ENCODE measurements at regions not wholly inside any gene's neighbourhood (a gene's known extent, or its start where the extent isn't known, plus 50 kb on each side); places are given as distances from the start of the nearest gene placed in this dataset.

DNA sequence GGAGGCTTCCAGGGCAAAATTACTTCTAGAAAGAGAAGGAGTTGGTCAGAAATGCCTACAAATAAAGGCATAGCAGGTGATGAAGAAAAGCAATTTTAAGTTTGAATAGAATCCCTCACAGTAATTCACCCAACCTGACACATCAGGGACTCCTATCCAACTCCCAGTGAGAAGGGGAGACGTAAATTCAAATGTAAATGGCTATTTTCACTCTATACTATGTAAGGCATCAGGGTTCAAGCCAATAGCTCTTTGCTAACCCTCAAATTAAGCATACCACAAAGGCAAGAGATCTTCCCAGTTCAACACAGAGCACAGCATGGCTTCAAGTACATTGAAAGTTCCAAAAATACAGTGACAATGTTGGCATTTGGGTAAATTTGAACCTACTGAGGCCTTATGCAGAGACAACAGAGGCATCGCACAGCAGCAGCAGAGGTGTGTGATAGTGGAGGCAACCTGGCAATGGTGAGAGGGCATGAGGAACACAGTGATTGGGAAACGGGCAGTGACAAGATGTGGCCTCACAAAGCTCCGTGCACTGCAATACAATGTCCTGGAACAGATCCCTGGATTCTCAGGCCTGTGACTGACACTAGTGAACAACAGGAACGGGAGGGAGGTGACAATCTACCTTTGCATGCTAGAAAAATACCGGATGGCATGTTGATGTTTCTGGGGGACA is 95.7 kb downstream of the VSTM2A start:
- Histone ChIP-seq H3K4me3 (no peak overlapping the region), H3K27ac (no peak overlapping the region), H3K36me3 (no peaks in the 10 kb centered on the region), H3K27me3 (no peaks in the 10 kb centered on the region), H3K4me1 (no peaks in the 10 kb centered on the region), H3K9me3 (no peaks in the 10 kb centered on the region)
- in situ Hi-C loops (cut with MboI; ENCODE audit: low sequenced_read_pairs in 4 of 4) (no loop called here), intact Hi-C loops (cut with DNase I; ENCODE audit: low total_unique reads) (no loop called here)
- no peak for DNase-seq
- TF ChIP-seq, protein P1, sequence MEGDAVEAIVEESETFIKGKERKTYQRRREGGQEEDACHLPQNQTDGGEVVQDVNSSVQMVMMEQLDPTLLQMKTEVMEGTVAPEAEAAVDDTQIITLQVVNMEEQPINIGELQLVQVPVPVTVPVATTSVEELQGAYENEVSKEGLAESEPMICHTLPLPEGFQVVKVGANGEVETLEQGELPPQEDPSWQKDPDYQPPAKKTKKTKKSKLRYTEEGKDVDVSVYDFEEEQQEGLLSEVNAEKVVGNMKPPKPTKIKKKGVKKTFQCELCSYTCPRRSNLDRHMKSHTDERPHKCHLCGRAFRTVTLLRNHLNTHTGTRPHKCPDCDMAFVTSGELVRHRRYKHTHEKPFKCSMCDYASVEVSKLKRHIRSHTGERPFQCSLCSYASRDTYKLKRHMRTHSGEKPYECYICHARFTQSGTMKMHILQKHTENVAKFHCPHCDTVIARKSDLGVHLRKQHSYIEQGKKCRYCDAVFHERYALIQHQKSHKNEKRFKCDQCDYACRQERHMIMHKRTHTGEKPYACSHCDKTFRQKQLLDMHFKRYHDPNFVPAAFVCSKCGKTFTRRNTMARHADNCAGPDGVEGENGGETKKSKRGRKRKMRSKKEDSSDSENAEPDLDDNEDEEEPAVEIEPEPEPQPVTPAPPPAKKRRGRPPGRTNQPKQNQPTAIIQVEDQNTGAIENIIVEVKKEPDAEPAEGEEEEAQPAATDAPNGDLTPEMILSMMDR (IDR thresholded peaks at IDR 0.05 in 4 of 5, conservative IDR thresholded peaks at IDR 0.05 in 1 of 5), result no peak
- no peak for TF ChIP-seq POLR2A (IDR thresholded peaks at IDR 0.05)
- no peak for ATAC-seq

DNA sequence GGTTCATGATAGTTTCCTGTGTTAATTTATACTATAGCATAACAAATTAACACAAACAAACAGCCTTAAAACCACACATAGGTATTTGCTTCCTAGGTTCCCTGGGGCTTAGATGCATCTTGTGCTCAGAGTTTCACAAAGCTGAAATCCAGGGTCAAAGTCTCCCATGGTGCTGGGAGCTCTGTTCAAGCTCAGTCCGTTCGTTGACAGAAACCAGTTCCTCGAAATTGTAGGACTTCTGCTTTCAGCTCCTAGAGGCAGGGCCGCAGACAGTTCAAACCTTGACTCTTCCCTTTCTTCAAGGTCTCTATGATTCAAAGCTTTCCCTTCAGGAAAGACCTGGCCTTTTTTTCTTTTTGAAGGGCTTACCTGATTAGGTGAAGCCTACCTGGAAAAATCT is 90.5 kb downstream of the VSTM2A start:
- TF ChIP-seq, protein P1 (IDR thresholded peaks at IDR 0.05 in 4 of 5, conservative IDR thresholded peaks at IDR 0.05 in 1 of 5), result no peak
- no peak for TF ChIP-seq POLR2A (IDR thresholded peaks at IDR 0.05)
- intact Hi-C loops (cut with DNase I; ENCODE audit: low total_unique reads) (no loop called here), in situ Hi-C loops (cut with MboI; ENCODE audit: low sequenced_read_pairs in 4 of 4) (no loop called here)
- H3K4me1 ChIP-seq, result no peaks in the 10 kb centered on the region
- DNase-seq (no peak), ATAC-seq (no peak)
- H3K36me3 ChIP-seq, result no peaks in the 10 kb centered on the region
- no peaks in the 10 kb centered on the region for H3K9me3 ChIP-seq
- no peak overlapping the region for H3K4me3 ChIP-seq
- H3K27ac ChIP-seq, result no peak overlapping the region
- no peaks in the 10 kb centered on the region for H3K27me3 ChIP-seq

DNA sequence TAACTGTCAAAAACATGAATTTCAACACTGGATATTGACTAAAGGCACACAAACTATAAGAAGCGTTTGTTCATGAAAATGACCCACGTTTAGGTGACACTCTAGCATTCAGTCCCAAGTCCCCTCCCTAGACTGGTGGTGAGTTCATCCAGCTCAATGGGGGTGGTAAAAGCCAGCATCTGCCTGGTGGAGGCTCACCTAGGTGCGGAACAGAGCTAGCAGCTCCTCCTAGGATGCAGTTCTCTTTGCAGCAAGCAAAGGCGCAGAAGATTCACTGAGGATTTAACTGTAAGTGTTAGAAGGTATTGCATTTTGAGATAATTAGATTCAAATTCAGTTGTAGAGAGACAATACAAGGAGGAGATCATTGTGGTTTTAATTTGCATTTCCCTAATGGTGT is 87.6 kb downstream of the VSTM2A start:
- TF ChIP-seq, protein P1 (IDR thresholded peaks at IDR 0.05 in 4 of 5, conservative IDR thresholded peaks at IDR 0.05 in 1 of 5), result no peak
- no peak for TF ChIP-seq POLR2A (IDR thresholded peaks at IDR 0.05)
- DNase-seq (no peak), ATAC-seq (no peak)
- in situ Hi-C loops (cut with MboI; ENCODE audit: low sequenced_read_pairs in 4 of 4), result no loop called here
- Histone ChIP-seq H3K4me3 (no peak overlapping the region), H3K4me1 (no peaks in the 10 kb centered on the region), H3K27me3 (no peaks in the 10 kb centered on the region), H3K36me3 (no peaks in the 10 kb centered on the region), H3K9me3 (no peaks in the 10 kb centered on the region), H3K27ac (no peak overlapping the region)
- intact Hi-C loops (cut with DNase I; ENCODE audit: low total_unique reads), result no loop called here

DNA sequence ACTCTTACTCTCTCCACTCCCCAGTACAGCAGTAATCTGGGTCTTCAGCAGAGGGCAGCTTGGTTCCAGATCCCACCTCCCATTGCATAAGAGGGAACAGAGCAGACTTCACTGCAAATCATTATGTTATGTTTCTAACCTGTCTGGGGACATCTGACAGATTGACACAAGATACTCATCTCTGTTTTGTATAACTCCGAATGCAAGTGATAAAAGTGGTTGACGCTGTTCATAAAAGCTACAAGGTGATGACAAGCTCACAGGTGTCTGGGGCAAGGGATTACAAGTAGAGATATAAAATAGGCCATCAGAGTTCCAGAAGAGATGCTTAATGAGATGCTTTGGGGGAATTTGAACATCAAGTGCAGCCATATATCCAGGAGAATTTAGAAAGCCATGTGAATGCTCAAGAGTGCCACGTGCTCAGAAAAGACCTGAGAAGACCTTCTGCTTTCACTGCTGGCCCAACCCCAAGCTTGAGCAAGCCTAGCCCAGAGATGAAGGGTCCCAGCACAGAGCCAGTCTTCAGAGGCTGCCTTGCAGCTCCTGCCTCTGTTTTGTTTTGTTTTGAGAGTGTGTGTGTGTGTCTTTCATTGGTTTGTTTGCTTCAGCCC is 80.6 kb downstream of the VSTM2A start:
- Histone ChIP-seq H3K4me3 (no peak overlapping the region), H3K27me3 (no peaks in the 10 kb centered on the region), H3K36me3 (no peaks in the 10 kb centered on the region), H3K9me3 (no peaks in the 10 kb centered on the region), H3K27ac (no peak overlapping the region), H3K4me1 (no peaks in the 10 kb centered on the region)
- in situ Hi-C loops (cut with MboI; ENCODE audit: low sequenced_read_pairs in 4 of 4), result no loop called here
- TF ChIP-seq POLR2A (IDR thresholded peaks at IDR 0.05), result no peak
- TF ChIP-seq, protein P1 (IDR thresholded peaks at IDR 0.05 in 4 of 5, conservative IDR thresholded peaks at IDR 0.05 in 1 of 5), result no peak
- intact Hi-C loops (cut with DNase I; ENCODE audit: low total_unique reads), result no loop called here
- ATAC-seq (no peak), DNase-seq (no peak)
